Posterior cingulate gyrus (tissue), 11 donors: ENCODE measurements at regions not wholly inside any gene's neighbourhood (a gene's known extent, or its start where the extent isn't known, plus 50 kb on each side); places are given as distances from the start of the nearest gene placed in this dataset.
"Not testable (repeated sequence)": the region's sequence is repeated elsewhere in the genome, so short reads cannot be mapped to it uniquely, and the experiment has no call there.

Experiments used
- DNase-seq, 10 donors: peaks; one replicate each; pipeline versions ENCODE4 v3.0.0 to v3.0.0-alpha.2; 2020 to 2021; ENCODE audit warnings: mixed read lengths in 3 of 10
- intact Hi-C: fragments of 100-400 bp; cut with DNase I; formaldehyde crosslinking; loops from one replicate; pipeline ENCODE4 v1.15.1; 2023

- DNase-seq: peak in 1 of 10 donors; percentile 43
- intact Hi-C loops: no loop called here
These were observed 1655.8 kb downstream of the SUCLG1 start for GRCh38 chr2:82803307-82803706.

GRCh38 chr2:82797469-82797868, 1661.6 kb downstream of the SUCLG1 start:
- intact Hi-C loops: no loop called here

GRCh38 chr2:82796132-82796531, 1662.9 kb downstream of the SUCLG1 start:
- intact Hi-C loops: no loop called here
- no peak for DNase-seq

More at GRCh38 chr2:82797469-82797868, 1661.6 kb downstream of the SUCLG1 start:
- no peak for DNase-seq

- intact Hi-C loops: no loop called here
- DNase-seq: no peak
These were observed 1663.6 kb downstream of the SUCLG1 start for GRCh38 chr2:82795446-82795845.

- intact Hi-C loops: no loop called here
- DNase-seq: no peak
These were observed 1665.2 kb downstream of the SUCLG1 start for GRCh38 chr2:82793711-82794435.

GRCh38 chr2:82792316-82792715, 1666.8 kb downstream of the SUCLG1 start:
- intact Hi-C loops: no loop called here
- no peak for DNase-seq

GRCh38 chr2:82790206-82791021, 1668.7 kb downstream of the SUCLG1 start:
- intact Hi-C loops: no loop called here
- DNase-seq: peak in 1 of 10 donors; percentile 59

GRCh38 chr2:82789851-82790205, 1669.3 kb downstream of the SUCLG1 start:
- intact Hi-C loops: no loop called here
- no peak for DNase-seq

GRCh38 chr2:82781176-82781915, 1677.7 kb downstream of the SUCLG1 start:
- intact Hi-C loops: no loop called here
- DNase-seq: no peak

- no peak for DNase-seq
- intact Hi-C loops: no loop called here
These were observed 1679.0 kb downstream of the SUCLG1 start for GRCh38 chr2:82780050-82780449.

GRCh38 chr2:82752396-82752795, 1706.7 kb downstream of the SUCLG1 start:
- intact Hi-C loops: no loop called here
- DNase-seq: no peak

- intact Hi-C loops: no loop called here
These were observed 1710.4 kb downstream of the SUCLG1 start for GRCh38 chr2:82748653-82749052.

GRCh38 chr2:82740527-82740926, 1718.6 kb downstream of the SUCLG1 start:
- intact Hi-C loops: no loop called here
- DNase-seq: no peak

More at GRCh38 chr2:82748653-82749052, 1710.4 kb downstream of the SUCLG1 start:
- no peak for DNase-seq

GRCh38 chr2:82737965-82738364, 1721.1 kb downstream of the SUCLG1 start:
- DNase-seq: peak in 1 of 10 donors; percentile 57
- intact Hi-C loops: not testable (repeated sequence)

- peak in 1 of 10 donors; percentile 66 for DNase-seq
- intact Hi-C loops: no loop called here
These were observed 1723.7 kb downstream of the SUCLG1 start for GRCh38 chr2:82735336-82735735.

GRCh38 chr2:82731824-82732223, 1727.3 kb downstream of the SUCLG1 start:
- intact Hi-C loops: no loop called here
- no peak for DNase-seq

- DNase-seq: no peak
- intact Hi-C loops: no loop called here
These were observed 1728.3 kb downstream of the SUCLG1 start for GRCh38 chr2:82730811-82731210.

- no peak for DNase-seq
- intact Hi-C loops: no loop called here
These were observed 1731.0 kb downstream of the SUCLG1 start for GRCh38 chr2:82728090-82728489.

GRCh38 chr2:82708681-82709080, 1750.4 kb downstream of the SUCLG1 start:
- intact Hi-C loops: no loop called here
- no peak for DNase-seq

- intact Hi-C loops: no loop called here
- DNase-seq: no peak
These were observed 1761.8 kb downstream of the SUCLG1 start for GRCh38 chr2:82697231-82697630.

- intact Hi-C loops: no loop called here
- no peak for DNase-seq
These were observed 1764.6 kb downstream of the SUCLG1 start for GRCh38 chr2:82694431-82694830.
